ENCODE measurements at regions not wholly inside any gene's neighbourhood (a gene's known extent, or its start where the extent isn't known, plus 50 kb on each side); places are given as distances from the start of the nearest gene placed in this dataset.

DNA sequence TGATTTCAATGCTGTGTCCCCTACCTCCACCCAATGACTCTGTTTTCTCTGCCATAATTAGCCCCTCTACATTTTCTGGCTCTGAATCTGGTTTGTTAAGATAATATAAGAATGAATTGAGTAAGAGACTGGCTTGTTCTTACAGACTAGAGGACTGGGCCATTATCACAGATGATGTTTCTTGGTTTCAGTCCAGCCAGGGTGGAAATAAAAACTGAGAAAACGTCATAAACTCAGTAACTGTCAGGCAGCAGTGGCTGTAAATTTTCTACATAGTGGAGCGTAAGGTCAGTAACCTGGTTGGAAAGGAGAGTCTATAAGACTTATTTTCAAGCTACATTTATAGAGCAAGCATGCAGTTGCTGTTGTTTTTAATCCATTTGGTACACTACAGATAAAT, 485.4 kb downstream of the HTR7 start:
- TF ChIP-seq, protein P1, sequence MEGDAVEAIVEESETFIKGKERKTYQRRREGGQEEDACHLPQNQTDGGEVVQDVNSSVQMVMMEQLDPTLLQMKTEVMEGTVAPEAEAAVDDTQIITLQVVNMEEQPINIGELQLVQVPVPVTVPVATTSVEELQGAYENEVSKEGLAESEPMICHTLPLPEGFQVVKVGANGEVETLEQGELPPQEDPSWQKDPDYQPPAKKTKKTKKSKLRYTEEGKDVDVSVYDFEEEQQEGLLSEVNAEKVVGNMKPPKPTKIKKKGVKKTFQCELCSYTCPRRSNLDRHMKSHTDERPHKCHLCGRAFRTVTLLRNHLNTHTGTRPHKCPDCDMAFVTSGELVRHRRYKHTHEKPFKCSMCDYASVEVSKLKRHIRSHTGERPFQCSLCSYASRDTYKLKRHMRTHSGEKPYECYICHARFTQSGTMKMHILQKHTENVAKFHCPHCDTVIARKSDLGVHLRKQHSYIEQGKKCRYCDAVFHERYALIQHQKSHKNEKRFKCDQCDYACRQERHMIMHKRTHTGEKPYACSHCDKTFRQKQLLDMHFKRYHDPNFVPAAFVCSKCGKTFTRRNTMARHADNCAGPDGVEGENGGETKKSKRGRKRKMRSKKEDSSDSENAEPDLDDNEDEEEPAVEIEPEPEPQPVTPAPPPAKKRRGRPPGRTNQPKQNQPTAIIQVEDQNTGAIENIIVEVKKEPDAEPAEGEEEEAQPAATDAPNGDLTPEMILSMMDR (IDR thresholded peaks at IDR 0.05): no peak
- no peak for TF ChIP-seq POLR2A (IDR thresholded peaks at IDR 0.05)
